ENCODE measurements at regions not wholly inside any gene's neighbourhood (a gene's known extent, or its start where the extent isn't known, plus 50 kb on each side); places are given as distances from the start of the nearest gene placed in this dataset.

DNA sequence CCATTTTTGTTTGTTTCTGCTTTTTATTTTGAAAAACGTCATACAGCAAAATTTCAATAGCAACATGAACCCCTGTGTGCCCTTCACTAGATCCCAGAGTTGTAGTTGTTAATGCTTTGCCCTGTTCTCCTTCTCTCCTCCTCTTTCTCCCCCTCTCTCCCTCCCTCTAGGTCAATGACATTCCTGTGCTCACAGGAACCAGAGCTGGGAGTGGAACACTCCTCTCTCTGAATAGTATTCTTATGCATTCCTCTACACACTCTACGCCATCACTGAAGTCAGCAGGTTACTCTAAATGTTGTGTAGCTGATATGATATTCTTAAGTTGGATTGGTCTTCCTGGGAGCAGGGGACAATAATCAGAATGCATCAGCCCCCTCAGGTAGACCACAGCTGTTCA, 243.4 kb downstream of the SYK start:
- TF ChIP-seq, protein P1, sequence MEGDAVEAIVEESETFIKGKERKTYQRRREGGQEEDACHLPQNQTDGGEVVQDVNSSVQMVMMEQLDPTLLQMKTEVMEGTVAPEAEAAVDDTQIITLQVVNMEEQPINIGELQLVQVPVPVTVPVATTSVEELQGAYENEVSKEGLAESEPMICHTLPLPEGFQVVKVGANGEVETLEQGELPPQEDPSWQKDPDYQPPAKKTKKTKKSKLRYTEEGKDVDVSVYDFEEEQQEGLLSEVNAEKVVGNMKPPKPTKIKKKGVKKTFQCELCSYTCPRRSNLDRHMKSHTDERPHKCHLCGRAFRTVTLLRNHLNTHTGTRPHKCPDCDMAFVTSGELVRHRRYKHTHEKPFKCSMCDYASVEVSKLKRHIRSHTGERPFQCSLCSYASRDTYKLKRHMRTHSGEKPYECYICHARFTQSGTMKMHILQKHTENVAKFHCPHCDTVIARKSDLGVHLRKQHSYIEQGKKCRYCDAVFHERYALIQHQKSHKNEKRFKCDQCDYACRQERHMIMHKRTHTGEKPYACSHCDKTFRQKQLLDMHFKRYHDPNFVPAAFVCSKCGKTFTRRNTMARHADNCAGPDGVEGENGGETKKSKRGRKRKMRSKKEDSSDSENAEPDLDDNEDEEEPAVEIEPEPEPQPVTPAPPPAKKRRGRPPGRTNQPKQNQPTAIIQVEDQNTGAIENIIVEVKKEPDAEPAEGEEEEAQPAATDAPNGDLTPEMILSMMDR (IDR thresholded peaks at IDR 0.05; ENCODE audit: extremely low read depth, low read depth, low read length), result no peak
- no peak overlapping the region for H3K4me2 ChIP-seq (ENCODE audit: insufficient read depth, low read length)
- H3K27ac ChIP-seq (ENCODE audit: low read depth, low read length), result no peak overlapping the region
- H3K27me3 ChIP-seq (ENCODE audit: insufficient read depth, low read length), result no peaks in the 10 kb centered on the region
- no peak for DNase-seq (ENCODE audit: insufficient read length, low spot score, missing footprints)
- no peaks in the 10 kb centered on the region for H3K36me3 ChIP-seq (ENCODE audit: insufficient read depth, low read length)
- no peaks in the 10 kb centered on the region for H3K9me3 ChIP-seq (ENCODE audit: low read depth, low read length)
- no peaks in the 10 kb centered on the region for H4K20me1 ChIP-seq (ENCODE audit: insufficient read depth, low read length)
- no peak overlapping the region for H3K4me3 ChIP-seq (ENCODE audit: insufficient read depth, low read length)
- H2AFZ ChIP-seq (ENCODE audit: low read length), result no peak overlapping the region
- H3K4me1 ChIP-seq (ENCODE audit: insufficient read depth, low read length), result peaks cover 17% of the 10 kb centered on the region
- H3K79me2 ChIP-seq (ENCODE audit: insufficient read depth, low read length), result no peaks in the 10 kb centered on the region

DNA sequence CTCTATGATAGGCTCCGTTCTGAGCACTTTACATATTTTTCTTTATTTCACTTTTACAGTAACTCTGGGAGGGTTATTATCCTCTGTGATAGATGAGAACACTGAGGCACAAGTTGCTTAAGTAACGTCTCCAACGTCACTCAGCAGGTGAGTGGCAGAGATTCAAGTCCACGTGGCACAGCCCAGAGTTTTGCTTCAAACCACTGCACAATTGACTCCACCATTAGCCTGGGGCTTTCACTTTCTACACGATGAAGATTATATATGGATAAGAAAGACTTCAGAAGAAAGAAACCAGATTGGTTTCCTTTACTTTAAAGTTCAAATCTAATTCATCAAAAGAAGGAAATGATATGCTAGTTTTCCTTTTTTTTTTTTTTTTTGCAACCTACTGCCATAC, 245.9 kb downstream of the SYK start:
- H3K27me3 ChIP-seq (ENCODE audit: insufficient read depth, low read length), result no peaks in the 10 kb centered on the region
- DNase-seq (ENCODE audit: insufficient read length, low spot score, missing footprints), result no peak
- H3K79me2 ChIP-seq (ENCODE audit: insufficient read depth, low read length), result no peaks in the 10 kb centered on the region
- peak overlapping the region; percentile 64 for H2AFZ ChIP-seq (ENCODE audit: low read length)
- H3K4me3 ChIP-seq (ENCODE audit: insufficient read depth, low read length), result peak overlapping the region; percentile 31
- peak overlapping the region; percentile 65 for H3K4me2 ChIP-seq (ENCODE audit: insufficient read depth, low read length)
- H4K20me1 ChIP-seq (ENCODE audit: insufficient read depth, low read length), result no peaks in the 10 kb centered on the region
- peaks cover 17% of the 10 kb centered on the region for H3K4me1 ChIP-seq (ENCODE audit: insufficient read depth, low read length)
- TF ChIP-seq, protein P1 (IDR thresholded peaks at IDR 0.05; ENCODE audit: extremely low read depth, low read depth, low read length), result no peak
- H3K9me3 ChIP-seq (ENCODE audit: low read depth, low read length), result no peaks in the 10 kb centered on the region
- no peaks in the 10 kb centered on the region for H3K36me3 ChIP-seq (ENCODE audit: insufficient read depth, low read length)
- H3K27ac ChIP-seq (ENCODE audit: low read depth, low read length), result peak overlapping the region; percentile 68

DNA sequence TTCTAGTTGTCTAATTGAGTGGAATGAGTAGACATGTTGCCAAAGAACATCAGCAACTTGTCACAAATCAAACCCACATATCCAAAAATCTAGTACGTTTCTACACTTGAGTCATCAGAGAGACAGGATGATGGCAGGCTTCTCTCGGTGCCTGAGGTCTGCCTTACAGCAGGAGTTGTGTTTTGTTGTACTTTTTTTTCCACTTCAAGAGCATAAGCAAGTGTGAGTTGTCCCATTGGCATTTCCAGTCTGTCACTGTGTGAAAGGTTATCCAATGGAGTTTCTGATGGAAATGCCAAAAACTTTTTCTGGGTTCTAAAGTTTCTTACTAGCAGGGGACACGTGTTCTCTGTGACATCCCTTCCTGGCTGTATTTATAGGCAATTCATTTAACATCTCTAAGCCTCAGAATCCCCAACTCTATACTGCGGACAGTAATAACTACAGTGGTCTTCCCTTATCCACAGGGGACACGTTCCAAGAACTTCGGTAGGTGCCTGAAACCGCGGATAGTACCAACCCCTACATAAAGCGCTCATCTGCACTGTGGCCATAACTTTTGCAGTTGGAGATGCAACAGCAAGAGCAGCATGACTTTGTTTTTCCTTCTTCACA, 246.5 kb downstream of the SYK start:
- Histone ChIP-seq H4K20me1 (ENCODE audit: insufficient read depth, low read length) (no peaks in the 10 kb centered on the region), H2AFZ (ENCODE audit: low read length) (peak overlapping the region; percentile 64), H3K36me3 (ENCODE audit: insufficient read depth, low read length) (no peaks in the 10 kb centered on the region), H3K4me3 (ENCODE audit: insufficient read depth, low read length) (peak overlapping the region; percentile 31), H3K4me2 (ENCODE audit: insufficient read depth, low read length) (peak overlapping the region; percentile 65), H3K27ac (ENCODE audit: low read depth, low read length) (peak overlapping the region; percentile 68), H3K4me1 (ENCODE audit: insufficient read depth, low read length) (peaks cover 17% of the 10 kb centered on the region), H3K27me3 (ENCODE audit: insufficient read depth, low read length) (no peaks in the 10 kb centered on the region), H3K9me3 (ENCODE audit: low read depth, low read length) (no peaks in the 10 kb centered on the region), H3K79me2 (ENCODE audit: insufficient read depth, low read length) (no peaks in the 10 kb centered on the region)
- TF ChIP-seq, protein P1 (IDR thresholded peaks at IDR 0.05; ENCODE audit: extremely low read depth, low read depth, low read length), result no peak
- DNase-seq (ENCODE audit: insufficient read length, low spot score, missing footprints), result peak; percentile 90

DNA sequence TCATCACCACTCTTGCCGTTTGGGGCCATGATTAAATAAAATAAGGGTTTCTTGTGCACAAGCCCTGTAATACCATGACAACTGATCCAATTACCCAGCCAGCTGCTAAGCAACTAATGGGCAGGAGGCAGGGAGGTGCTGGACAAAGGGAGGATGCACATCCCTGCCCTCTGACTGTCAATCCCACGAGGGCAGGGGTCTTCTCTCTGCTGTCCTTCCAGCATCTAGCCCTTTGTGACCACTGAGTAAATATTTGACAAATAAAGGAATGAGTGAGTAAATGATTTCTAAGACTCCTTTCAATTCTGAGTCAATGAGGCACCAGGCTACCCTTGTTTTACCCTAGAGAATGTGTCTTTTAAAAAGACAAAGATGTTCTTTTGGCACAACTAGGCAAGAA, 247.1 kb downstream of the SYK start:
- Histone ChIP-seq H3K4me2 (ENCODE audit: insufficient read depth, low read length) (no peak overlapping the region), H3K4me3 (ENCODE audit: insufficient read depth, low read length) (no peak overlapping the region), H3K36me3 (ENCODE audit: insufficient read depth, low read length) (no peaks in the 10 kb centered on the region), H3K9me3 (ENCODE audit: low read depth, low read length) (no peaks in the 10 kb centered on the region), H2AFZ (ENCODE audit: low read length) (peak overlapping the region; percentile 64), H3K27ac (ENCODE audit: low read depth, low read length) (peak overlapping the region; percentile 68), H3K79me2 (ENCODE audit: insufficient read depth, low read length) (no peaks in the 10 kb centered on the region), H3K27me3 (ENCODE audit: insufficient read depth, low read length) (no peaks in the 10 kb centered on the region), H4K20me1 (ENCODE audit: insufficient read depth, low read length) (no peaks in the 10 kb centered on the region), H3K4me1 (ENCODE audit: insufficient read depth, low read length) (peaks cover 17% of the 10 kb centered on the region)
- no peak for DNase-seq (ENCODE audit: insufficient read length, low spot score, missing footprints)
- TF ChIP-seq, protein P1 (IDR thresholded peaks at IDR 0.05; ENCODE audit: extremely low read depth, low read depth, low read length), result no peak

Measured in osteoblast (primary cell).